ENCODE measurements at regions not wholly inside any gene's neighbourhood (a gene's known extent, or its start where the extent isn't known, plus 50 kb on each side); places are given as distances from the start of the nearest gene placed in this dataset.

DNA sequence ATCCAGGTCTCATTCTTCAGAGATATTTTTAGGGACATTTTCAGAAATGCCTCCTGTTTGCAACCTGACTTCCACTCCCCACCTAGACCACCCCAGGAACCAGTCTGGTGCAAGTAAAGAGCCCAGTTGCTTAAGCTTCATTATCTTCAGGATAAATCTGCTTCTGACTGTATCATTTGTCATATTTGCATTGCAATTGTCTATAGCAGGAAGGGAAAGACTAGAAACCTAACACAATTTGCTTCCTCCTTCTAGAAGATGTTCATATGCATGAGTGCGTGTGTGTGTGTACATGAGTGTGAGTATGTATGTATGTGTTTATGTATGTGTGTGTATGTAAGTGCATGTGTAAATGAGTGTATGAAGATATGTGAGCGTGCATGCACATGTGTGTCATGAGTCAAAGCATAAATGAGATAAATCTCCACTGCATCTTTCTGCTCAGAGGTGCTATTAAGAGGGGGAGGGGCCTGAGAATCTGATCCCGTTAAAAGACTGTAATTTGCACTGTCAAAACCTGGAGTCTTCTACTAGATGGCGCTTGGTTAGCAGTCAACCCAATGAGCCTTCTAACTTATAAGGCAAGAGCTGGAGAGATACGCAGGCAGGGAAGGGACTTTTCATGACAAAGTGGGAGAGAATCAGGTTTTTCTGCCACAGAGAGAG lies 178.8 kb upstream of the KL start:
- Histone ChIP-seq H3K4me3 (ENCODE audit: severe bottlenecking) (no peak overlapping the region), H3K4me1 (ENCODE audit: insufficient read depth, poor library complexity, severe bottlenecking) (no peaks in the 10 kb centered on the region), H3K27me3 (ENCODE audit: insufficient read depth, poor library complexity, severe bottlenecking) (no peaks in the 10 kb centered on the region), H3K36me3 (ENCODE audit: low read depth) (no peaks in the 10 kb centered on the region; the same call in 1 of the 2 replicates), H3K9me3 (ENCODE audit: severe bottlenecking) (peaks cover 3% of the 10 kb centered on the region), H3K27ac (ENCODE audit: poor library complexity, severe bottlenecking) (no peak overlapping the region)
- ATAC-seq (ENCODE audit: low read depth) (no peak), DNase-seq (ENCODE audit: low spot score) (no peak)
- TF ChIP-seq, protein P1, sequence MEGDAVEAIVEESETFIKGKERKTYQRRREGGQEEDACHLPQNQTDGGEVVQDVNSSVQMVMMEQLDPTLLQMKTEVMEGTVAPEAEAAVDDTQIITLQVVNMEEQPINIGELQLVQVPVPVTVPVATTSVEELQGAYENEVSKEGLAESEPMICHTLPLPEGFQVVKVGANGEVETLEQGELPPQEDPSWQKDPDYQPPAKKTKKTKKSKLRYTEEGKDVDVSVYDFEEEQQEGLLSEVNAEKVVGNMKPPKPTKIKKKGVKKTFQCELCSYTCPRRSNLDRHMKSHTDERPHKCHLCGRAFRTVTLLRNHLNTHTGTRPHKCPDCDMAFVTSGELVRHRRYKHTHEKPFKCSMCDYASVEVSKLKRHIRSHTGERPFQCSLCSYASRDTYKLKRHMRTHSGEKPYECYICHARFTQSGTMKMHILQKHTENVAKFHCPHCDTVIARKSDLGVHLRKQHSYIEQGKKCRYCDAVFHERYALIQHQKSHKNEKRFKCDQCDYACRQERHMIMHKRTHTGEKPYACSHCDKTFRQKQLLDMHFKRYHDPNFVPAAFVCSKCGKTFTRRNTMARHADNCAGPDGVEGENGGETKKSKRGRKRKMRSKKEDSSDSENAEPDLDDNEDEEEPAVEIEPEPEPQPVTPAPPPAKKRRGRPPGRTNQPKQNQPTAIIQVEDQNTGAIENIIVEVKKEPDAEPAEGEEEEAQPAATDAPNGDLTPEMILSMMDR (IDR thresholded peaks at IDR 0.05; ENCODE audit: poor library complexity, severe bottlenecking) = no peak

DNA sequence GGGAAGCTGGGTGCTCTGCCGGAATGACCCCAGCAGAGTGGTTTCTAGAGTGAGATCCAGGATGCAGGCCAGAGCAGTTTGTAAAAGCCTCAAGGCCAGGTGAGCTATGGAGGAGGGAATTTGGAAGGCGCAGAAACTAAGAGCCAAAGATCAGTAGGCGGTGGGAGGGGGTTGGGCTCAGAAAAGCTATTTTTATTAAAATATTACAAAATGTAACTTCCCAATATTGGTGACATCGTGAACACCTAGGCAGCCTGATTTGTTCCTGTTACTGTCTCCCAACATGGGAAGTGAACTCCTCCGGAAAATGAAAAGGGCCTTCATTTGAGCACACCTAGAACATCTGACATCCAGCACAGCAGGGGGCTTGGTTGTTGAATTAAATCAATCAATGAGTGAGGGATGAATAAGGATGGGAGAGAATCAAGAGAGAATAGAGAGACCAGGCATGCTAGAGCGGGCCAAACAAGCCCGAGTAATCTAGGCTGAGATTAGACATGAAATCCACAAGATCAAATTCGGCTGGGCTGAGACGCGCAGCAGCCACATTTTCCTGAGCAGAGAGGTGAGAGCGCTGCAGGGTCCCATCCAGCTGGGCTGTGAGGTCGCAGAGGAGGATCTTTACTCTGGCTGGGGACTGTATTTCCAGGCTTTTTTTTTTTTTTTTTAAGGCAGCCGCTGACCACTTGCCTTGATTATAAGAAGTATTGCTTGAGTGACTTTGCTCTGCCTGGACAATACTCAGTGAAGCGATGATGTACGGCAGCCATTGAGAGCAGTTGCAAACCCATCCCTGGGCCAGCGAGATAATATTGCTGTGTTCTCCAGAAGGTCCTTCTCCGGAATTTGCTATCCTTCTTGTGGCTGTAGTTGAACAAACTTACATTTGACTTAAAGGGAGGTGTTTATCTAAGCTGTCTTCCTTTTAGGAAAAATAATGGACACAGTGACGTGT lies 178.0 kb upstream of the KL start:
- TF ChIP-seq, protein P1 (IDR thresholded peaks at IDR 0.05; ENCODE audit: poor library complexity, severe bottlenecking) = no peak
- Histone ChIP-seq H3K4me3 (ENCODE audit: severe bottlenecking) (no peak overlapping the region), H3K36me3 (ENCODE audit: low read depth) (no peaks in the 10 kb centered on the region; the same call in 1 of the 2 replicates), H3K4me1 (ENCODE audit: insufficient read depth, poor library complexity, severe bottlenecking) (no peaks in the 10 kb centered on the region), H3K27me3 (ENCODE audit: insufficient read depth, poor library complexity, severe bottlenecking) (no peaks in the 10 kb centered on the region), H3K9me3 (ENCODE audit: severe bottlenecking) (peaks cover 3% of the 10 kb centered on the region), H3K27ac (ENCODE audit: poor library complexity, severe bottlenecking) (no peak overlapping the region)
- DNase-seq (ENCODE audit: low spot score) (no peak), ATAC-seq (ENCODE audit: low read depth) (no peak)

DNA sequence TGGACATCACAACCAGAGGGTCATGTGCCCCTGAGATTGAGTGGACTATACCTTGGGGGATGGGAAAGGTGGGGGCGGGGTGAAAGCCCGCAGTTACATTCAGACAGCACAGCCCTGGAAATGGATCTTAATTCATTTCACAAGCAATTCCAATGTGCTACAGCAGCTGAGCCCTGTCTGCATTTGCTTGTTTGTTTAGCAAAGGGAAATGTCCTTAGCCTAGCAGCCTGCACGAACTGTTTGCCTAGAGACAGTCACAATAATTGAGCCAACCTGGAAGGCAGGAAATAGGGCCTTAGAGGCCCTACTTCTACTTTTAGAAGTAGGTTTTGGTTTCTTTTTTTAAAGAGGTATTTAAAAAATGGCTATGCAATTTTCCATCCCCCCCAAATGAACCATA lies 177.3 kb upstream of the KL start:
- Histone ChIP-seq H3K27ac (ENCODE audit: poor library complexity, severe bottlenecking) (no peak overlapping the region), H3K27me3 (ENCODE audit: insufficient read depth, poor library complexity, severe bottlenecking) (no peaks in the 10 kb centered on the region), H3K9me3 (ENCODE audit: severe bottlenecking) (no peaks in the 10 kb centered on the region), H3K4me1 (ENCODE audit: insufficient read depth, poor library complexity, severe bottlenecking) (no peaks in the 10 kb centered on the region), H3K4me3 (ENCODE audit: severe bottlenecking) (no peak overlapping the region), H3K36me3 (ENCODE audit: low read depth) (no peaks in the 10 kb centered on the region)
- DNase-seq (ENCODE audit: low spot score) (no peak), ATAC-seq (ENCODE audit: low read depth) (no peak)
- TF ChIP-seq, protein P1 (IDR thresholded peaks at IDR 0.05; ENCODE audit: poor library complexity, severe bottlenecking) = no peak

DNA sequence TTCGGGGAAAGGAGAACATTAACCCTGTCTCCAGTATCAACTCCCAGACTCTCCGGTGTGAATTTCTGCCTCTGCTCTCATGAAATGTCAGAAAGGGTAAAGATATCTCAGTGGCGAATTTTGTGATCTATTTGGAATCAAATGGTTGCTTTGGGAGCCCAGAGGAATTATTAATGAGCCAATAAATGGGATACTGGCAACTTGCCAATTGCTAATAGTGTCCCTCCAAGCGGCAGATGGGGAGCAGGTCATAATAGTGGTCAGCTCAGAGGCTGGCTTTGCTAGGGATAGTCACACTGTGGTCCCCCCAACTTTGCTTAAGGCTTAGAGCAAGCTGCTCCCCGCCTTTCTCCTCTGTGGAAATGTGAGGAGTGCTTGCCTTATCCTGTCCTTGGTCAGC lies 176.1 kb upstream of the KL start:
- H3K4me1 ChIP-seq (ENCODE audit: insufficient read depth, poor library complexity, severe bottlenecking) = no peaks in the 10 kb centered on the region
- ATAC-seq (ENCODE audit: low read depth) (no peak), DNase-seq (ENCODE audit: low spot score) (no peak)
- H3K36me3 ChIP-seq (ENCODE audit: low read depth) = no peaks in the 10 kb centered on the region
- H3K27me3 ChIP-seq (ENCODE audit: insufficient read depth, poor library complexity, severe bottlenecking) = no peaks in the 10 kb centered on the region
- no peak overlapping the region for H3K27ac ChIP-seq (ENCODE audit: poor library complexity, severe bottlenecking)
- H3K4me3 ChIP-seq (ENCODE audit: severe bottlenecking) = no peak overlapping the region
- H3K9me3 ChIP-seq (ENCODE audit: severe bottlenecking) = no peaks in the 10 kb centered on the region
- TF ChIP-seq, protein P1 (IDR thresholded peaks at IDR 0.05; ENCODE audit: poor library complexity, severe bottlenecking) = no peak
